Karpas-422 (cell line): ENCODE measurements at regions not wholly inside any gene's neighbourhood (a gene's known extent, or its start where the extent isn't known, plus 50 kb on each side); places are given as distances from the start of the nearest gene placed in this dataset.
"Not testable (repeated sequence)": the region's sequence is repeated elsewhere in the genome, so short reads cannot be mapped to it uniquely, and the experiment has no call there.

Experiments
- DNase-seq: peaks from one replicate; pipeline ENCODE4 v3.0.0-alpha.2; 2015
- H2AFZ ChIP-seq: fragments of 200-600 bp; sonication (generic); 2 replicates; pipeline ENCODE4 v1.6.1; 2014; ENCODE audit warnings: antibody characterized with exemption, low read length, mixed read lengths
- H3K27ac ChIP-seq: fragments of 200-600 bp; sonication (generic); 2 replicates; pipeline ENCODE4 v1.5.1; 2014; ENCODE audit warnings: mild to moderate bottlenecking, low read length, moderate library complexity
- H3K27me3 ChIP-seq: fragments of 200-600 bp; sonication (generic); 2 replicates; pipeline ENCODE4 v1.6.1; 2014; ENCODE audit warnings: low read length, mixed read lengths
- H3K36me3 ChIP-seq: fragments of 200-600 bp; sonication (generic); 2 replicates; pipeline ENCODE4 v1.6.1; 2014; ENCODE audit warnings: low read length, mixed read lengths; ENCODE audit not compliant: insufficient read depth
- H3K4me1 ChIP-seq: fragments of 200-600 bp; sonication (generic); 2 replicates; pipeline ENCODE4 v1.6.1; 2014; ENCODE audit warnings: mild to moderate bottlenecking, low read length, mixed read lengths
- H3K4me2 ChIP-seq: fragments of 200-600 bp; sonication (generic); 2 replicates; pipeline ENCODE4 v1.6.1; 2014; ENCODE audit warnings: low read length, low read depth, mild to moderate bottlenecking; ENCODE audit not compliant: poor library complexity, severe bottlenecking
- H3K4me3 ChIP-seq: fragments of 200-600 bp; sonication (generic); 2 replicates; pipeline ENCODE4 v1.5.1; 2014; ENCODE audit warnings: mild to moderate bottlenecking, antibody characterized with exemption, low read length, mixed read lengths
- H3K79me2 ChIP-seq: fragments of 200-600 bp; sonication (generic); 2 replicates; pipeline ENCODE4 v1.6.1; 2014; ENCODE audit warnings: mild to moderate bottlenecking, low read length, mixed read lengths
- H3K9ac ChIP-seq: fragments of 200-600 bp; sonication (generic); 2 replicates; pipeline ENCODE4 v1.6.0; 2014; ENCODE audit warnings: low read length
- H3K9me2 ChIP-seq: fragments of 200-600 bp; sonication (generic), shearing (Covaris generic); replicated peaks from 2 replicates; pipeline ENCODE4 v1.6.0; 2014; ENCODE audit warnings: mild to moderate bottlenecking, low read length, moderate library complexity; ENCODE audit not compliant: insufficient read depth
- H3K9me3 ChIP-seq: fragments of 300-700, 200-600 bp; sonication (generic); 2 replicates; pipeline ENCODE4 v1.6.1; 2014; ENCODE audit warnings: low read length, mixed read lengths
- H4K20me1 ChIP-seq: fragments of 200-600 bp; sonication (generic); 2 replicates; pipeline ENCODE4 v1.6.1; 2014; ENCODE audit warnings: mild to moderate bottlenecking, antibody characterized with exemption, low read length, low read depth; ENCODE audit not compliant: insufficient read depth

DNA sequence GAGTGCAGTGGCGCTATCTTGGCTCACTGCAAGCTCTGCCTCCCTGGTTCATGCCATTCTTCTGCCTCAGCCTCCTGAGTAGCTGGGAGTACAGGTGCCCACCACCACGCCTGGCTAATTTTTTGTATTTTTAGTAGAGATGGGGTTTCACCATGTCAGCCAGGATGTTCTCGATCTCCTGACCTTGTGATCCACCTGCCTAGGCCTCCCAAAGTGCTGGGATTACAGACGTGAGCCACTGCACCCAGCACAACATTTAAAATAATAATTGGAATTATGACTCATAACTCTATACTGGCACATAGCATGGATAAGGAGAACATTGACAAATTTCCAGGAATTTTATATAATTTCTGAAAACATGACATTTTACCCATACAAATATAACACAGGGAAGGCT, 54.2 kb downstream of the DBET start:
- not testable (repeated sequence) for DNase-seq, H4K20me1 ChIP-seq, H3K27me3 ChIP-seq, H3K4me1 ChIP-seq, H3K4me3 ChIP-seq, H3K9ac ChIP-seq, H3K27ac ChIP-seq, H3K9me2 ChIP-seq, H3K79me2 ChIP-seq, H3K36me3 ChIP-seq, H2AFZ ChIP-seq, H3K4me2 ChIP-seq, H3K9me3 ChIP-seq

DNA sequence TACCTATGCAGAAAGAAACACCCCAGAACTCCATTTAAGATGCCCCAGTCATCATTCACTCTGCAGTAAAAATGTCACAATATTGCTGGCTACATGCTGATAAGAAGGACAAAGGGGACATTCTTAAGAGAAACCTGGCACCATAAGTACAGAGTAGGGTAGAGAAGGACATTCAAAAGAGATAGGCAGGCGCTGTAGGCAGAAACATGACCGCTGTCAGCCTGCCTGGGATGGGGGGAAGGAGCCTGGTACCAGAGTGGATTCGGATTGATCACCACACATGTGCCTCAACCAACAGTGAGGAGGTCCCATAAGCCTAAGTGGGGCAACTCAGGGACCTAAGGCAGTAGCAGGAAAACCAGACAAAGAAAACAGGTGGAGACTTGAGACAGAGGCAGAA, 54.1 kb upstream of the DUX4 start:
- not testable (repeated sequence) for H3K36me3 ChIP-seq, H3K4me2 ChIP-seq, H3K79me2 ChIP-seq, H2AFZ ChIP-seq, H3K27ac ChIP-seq, H3K9me3 ChIP-seq, H4K20me1 ChIP-seq, H3K4me3 ChIP-seq, H3K27me3 ChIP-seq, H3K4me1 ChIP-seq, H3K9me2 ChIP-seq, H3K9ac ChIP-seq, DNase-seq

DNA sequence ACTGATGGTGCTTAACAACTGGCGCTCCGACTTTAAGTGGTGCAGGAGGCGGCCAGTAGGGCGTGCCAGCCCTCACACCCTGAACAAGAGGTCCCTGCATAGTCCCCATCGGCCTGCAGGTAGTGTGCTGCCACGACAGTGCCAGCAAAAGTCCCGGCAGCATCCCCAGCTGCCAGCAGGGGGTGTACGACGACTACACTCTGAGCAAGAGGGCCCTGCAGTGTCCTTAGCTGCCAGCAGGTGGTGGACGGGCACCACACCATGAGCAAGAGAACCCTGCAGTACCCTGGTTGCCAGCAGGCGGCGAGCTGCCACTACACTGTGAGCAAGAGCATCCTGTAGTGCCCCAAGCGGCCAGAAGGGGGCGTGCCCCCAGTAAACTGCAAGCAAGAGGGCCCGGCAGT, 53.5 kb upstream of the DUX4 start:
- not testable (repeated sequence) for H3K4me2 ChIP-seq, H3K9me3 ChIP-seq, H3K27ac ChIP-seq, H3K79me2 ChIP-seq, H2AFZ ChIP-seq, H3K4me1 ChIP-seq, H3K27me3 ChIP-seq, H3K9ac ChIP-seq, H3K36me3 ChIP-seq, H4K20me1 ChIP-seq, H3K4me3 ChIP-seq, H3K9me2 ChIP-seq
- DNase-seq, result peak; percentile 39

DNA sequence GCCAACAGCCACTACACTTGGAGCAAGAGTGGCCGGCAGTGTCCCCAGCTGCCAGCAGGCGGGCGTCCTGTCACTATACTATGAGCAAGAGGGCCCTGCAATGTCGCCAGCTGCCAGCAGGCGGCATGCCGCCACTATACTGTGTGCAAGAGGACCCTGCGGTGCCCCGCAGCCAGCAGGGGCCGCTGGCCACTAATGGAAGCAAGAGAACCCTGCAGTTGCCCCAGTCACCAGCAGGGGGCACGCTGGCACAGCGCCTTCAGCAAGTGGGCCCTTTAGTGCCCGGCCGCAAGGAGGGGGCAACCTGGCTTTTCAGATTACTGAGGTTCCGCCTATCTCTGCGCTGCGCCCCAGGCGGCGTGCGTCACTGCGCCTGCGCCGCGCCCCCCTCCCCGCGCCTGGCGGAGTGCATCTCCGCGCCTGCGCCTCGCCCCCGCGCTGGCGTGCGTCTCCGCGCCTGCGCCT, 53.0 kb upstream of the DUX4 start:
- H4K20me1 ChIP-seq, H3K4me2 ChIP-seq, H3K27ac ChIP-seq, H3K9ac ChIP-seq, H2AFZ ChIP-seq, H3K9me2 ChIP-seq, H3K79me2 ChIP-seq, H3K4me1 ChIP-seq, H3K27me3 ChIP-seq, H3K4me3 ChIP-seq, H3K9me3 ChIP-seq, H3K36me3 ChIP-seq: not testable (repeated sequence)
- peak; percentile 39 for DNase-seq

DNA sequence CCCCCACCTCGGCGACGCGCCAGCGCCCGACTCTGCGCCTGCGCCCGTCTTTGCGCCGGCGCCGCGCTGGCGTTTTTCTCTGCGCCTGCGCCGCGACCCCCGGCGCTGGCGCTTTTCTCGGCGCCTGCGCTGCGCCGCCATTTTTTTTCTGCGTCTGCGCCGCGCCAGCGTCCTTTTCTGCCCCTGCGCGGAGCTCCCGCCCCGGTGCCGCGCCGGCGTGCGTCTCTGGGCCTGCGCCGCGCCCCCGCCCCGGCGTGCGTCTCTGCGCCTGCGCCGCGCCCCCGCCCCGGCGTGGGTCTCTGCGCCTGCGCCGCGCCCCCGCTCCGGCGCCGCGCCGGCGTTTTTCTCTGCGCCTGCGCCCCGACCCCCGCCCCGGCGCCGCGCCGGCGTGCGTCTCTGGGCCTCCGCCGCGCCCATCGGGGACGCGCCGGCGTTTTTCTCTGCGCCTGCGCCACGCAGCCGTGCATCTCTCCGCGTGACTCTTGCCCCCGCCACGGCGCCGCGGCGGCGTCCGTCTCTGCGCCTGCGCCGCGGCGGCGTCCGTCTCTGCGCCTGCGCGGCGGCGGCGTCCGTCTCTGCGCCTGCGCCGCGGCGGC, 52.4 kb upstream of the DUX4 start:
- H3K27me3 ChIP-seq, H4K20me1 ChIP-seq, H2AFZ ChIP-seq, H3K9me2 ChIP-seq, H3K9me3 ChIP-seq, DNase-seq, H3K4me1 ChIP-seq, H3K36me3 ChIP-seq, H3K9ac ChIP-seq, H3K4me2 ChIP-seq, H3K4me3 ChIP-seq, H3K79me2 ChIP-seq, H3K27ac ChIP-seq: not testable (repeated sequence)

DNA sequence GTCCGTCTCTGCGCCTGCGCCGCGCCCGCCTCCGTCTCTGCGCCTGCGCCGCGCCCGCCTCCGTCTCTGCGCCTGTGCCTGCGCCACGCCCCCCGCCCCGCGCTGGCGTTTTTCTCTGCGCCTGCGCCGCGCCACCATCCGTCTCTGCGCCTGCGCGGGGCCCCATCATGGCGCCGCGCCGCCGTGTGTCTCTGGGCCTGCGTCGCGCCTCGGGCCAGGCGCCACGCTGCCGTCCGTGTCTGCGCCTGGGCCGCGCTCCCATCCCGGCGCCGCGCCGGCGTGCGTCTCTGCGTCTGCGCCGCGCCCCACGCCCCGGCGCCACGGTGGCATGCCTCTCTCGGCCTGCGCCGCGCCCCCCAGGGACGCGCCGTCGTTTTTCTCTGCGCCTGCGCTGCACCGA, 51.8 kb upstream of the DUX4 start:
- peak; percentile 10 for DNase-seq
- H3K4me2 ChIP-seq, result no peak overlapping the region
- no peak overlapping the region for H3K4me3 ChIP-seq
- H3K27ac ChIP-seq, result no peak overlapping the region
- no peaks in the 10 kb centered on the region for H3K4me1 ChIP-seq
- no peaks in the 10 kb centered on the region for H3K79me2 ChIP-seq
- H3K9me3 ChIP-seq, result no peaks in the 10 kb centered on the region
- H2AFZ ChIP-seq, result no peak overlapping the region
- H4K20me1 ChIP-seq, result no peaks in the 10 kb centered on the region
- H3K9ac ChIP-seq, result no peak overlapping the region
- no peaks in the 10 kb centered on the region for H3K9me2 ChIP-seq
- no peaks in the 10 kb centered on the region for H3K36me3 ChIP-seq
- H3K27me3 ChIP-seq, result no peaks in the 10 kb centered on the region

DNA sequence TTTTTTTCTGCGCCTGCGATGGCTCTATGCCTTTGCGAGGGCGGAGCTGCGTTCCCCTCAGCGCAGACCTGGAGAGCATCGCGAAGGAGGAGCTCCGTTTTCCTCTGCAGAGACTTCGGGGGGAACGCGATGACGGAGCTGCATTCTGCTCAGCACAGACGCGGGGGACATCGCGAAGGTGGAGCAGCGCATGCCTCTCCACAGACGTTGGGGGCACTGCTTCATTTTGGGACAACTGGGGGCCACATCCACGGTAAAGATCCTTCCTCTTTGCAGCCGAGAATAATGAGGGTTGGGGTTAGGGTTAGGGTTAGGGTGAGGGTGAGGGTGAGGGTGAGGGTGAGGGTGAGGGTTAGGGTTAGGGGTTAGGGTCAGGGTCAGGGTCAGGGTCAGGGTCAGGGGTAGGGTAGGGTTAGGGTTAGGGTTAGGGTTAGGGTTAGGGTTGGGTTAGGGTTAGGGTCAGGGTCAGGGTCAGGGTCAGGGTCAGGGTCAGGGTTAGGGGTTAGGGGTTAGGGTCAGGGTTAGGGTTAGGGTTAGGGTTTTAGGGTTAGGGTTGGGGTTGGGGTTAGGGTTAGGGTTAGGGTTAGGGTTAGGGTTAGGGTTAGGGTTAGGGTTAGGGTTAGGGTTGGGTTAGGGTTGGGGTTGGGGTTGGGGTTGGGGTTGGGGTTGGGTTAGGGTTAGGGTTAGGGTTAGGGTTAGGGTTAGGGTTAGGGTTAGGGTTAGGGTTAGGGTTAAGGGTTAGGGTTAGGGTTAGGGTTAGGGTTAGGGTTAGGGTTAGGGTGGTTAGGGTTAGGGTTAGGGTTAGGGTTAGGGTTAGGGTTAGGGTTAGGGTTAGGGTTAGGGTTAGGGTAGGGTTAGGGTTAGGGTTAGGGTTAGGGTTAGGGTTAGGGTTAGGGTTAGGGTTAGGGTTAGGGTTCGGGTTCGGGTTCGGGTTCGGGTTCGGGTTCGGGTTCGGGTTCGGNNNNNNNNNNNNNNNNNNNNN, 51.1 kb upstream of the DUX4 start:
- not testable (repeated sequence) for H4K20me1 ChIP-seq, H3K4me1 ChIP-seq, H3K4me2 ChIP-seq, H2AFZ ChIP-seq, H3K27me3 ChIP-seq, H3K9me3 ChIP-seq, H3K4me3 ChIP-seq, H3K27ac ChIP-seq, H3K36me3 ChIP-seq, H3K9ac ChIP-seq, H3K79me2 ChIP-seq, H3K9me2 ChIP-seq
- peak; percentile 33 for DNase-seq
